Bronchial epithelial cell (primary cell): ENCODE measurements at regions not wholly inside any gene's neighbourhood (a gene's known extent, or its start where the extent isn't known, plus 50 kb on each side); places are given as distances from the start of the nearest gene placed in this dataset.

Source experiments
- DNase-seq: peaks from one replicate; pipeline ENCODE4 v3.0.0-alpha.2; 2010; ENCODE audit warnings: low read depth
- FAIRE-seq: peaks from 2 replicates; lab custom pipeline; 2011; peaks lifted over from hg19 to GRCh38; lab: Jason Lieb, UNC
- H3K27me3 ChIP-seq: 2 replicates; pipeline ENCODE4 v1.5.1; 2011; ENCODE audit warnings: low read length; ENCODE audit not compliant: control insufficient read depth, insufficient read depth
- H3K36me3 ChIP-seq: 2 replicates; pipeline ENCODE4 v1.5.1; 2011; ENCODE audit warnings: low read length; ENCODE audit not compliant: control insufficient read depth, insufficient read depth
- H3K4me3 ChIP-seq: 2 replicates; pipeline ENCODE4 v1.5.1; 2011; ENCODE audit warnings: mild to moderate bottlenecking, low read depth, low read length, control low read depth
- TF ChIP-seq, protein P1 (sequence below): IDR thresholded peaks from 2 replicates; pipeline ENCODE4 v1.5.1; 2011; ENCODE audit warnings: mild to moderate bottlenecking, moderate library complexity, low read length, control low read depth, inconsistent platforms; ENCODE audit not compliant: insufficient read depth, severe bottlenecking

DNA sequence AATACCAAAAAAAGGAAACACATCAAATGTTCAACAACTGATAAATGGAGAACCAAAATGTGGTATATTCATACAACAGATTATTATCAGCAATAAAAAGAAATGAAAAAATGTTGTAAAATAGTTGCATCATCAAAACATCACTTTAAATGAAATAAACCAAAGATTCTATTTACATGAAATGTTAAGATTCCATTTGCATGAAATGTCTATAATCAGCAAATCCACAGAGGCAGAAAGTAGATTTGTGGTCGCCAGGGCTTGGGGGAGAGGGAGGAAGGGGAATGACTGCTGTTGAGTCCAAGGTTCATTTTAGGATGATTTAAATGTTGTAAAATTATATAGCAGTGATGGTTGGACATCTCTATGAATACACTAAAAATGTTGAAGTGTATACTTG, 181.9 kb downstream of the RTP5 start:
- Histone ChIP-seq H3K36me3 (no peaks in the 10 kb centered on the region), H3K27me3 (no peaks in the 10 kb centered on the region), H3K4me3 (no peak overlapping the region)
- no peak for DNase-seq
- TF ChIP-seq, protein P1, sequence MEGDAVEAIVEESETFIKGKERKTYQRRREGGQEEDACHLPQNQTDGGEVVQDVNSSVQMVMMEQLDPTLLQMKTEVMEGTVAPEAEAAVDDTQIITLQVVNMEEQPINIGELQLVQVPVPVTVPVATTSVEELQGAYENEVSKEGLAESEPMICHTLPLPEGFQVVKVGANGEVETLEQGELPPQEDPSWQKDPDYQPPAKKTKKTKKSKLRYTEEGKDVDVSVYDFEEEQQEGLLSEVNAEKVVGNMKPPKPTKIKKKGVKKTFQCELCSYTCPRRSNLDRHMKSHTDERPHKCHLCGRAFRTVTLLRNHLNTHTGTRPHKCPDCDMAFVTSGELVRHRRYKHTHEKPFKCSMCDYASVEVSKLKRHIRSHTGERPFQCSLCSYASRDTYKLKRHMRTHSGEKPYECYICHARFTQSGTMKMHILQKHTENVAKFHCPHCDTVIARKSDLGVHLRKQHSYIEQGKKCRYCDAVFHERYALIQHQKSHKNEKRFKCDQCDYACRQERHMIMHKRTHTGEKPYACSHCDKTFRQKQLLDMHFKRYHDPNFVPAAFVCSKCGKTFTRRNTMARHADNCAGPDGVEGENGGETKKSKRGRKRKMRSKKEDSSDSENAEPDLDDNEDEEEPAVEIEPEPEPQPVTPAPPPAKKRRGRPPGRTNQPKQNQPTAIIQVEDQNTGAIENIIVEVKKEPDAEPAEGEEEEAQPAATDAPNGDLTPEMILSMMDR, result no peak
- no peak for FAIRE-seq

DNA sequence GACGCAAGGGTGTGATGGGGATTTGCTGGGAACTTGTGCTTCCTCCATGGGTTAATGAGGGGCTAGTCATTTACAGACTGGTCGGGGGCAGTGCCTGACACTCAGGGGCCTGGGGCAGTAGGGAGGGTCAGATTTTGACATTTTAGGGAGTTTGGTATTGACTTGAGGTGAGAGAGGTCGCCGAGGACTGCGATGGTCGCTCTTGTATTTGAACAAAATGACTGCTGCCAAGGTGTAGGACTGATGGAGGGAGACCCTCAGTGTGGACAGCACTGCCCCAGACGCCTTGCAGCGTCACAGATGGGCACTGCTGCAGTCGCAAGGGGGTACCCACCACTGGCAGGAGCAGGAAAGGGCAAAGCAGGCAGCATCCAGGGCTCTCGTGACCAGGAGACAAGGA, 182.9 kb downstream of the RTP5 start:
- Histone ChIP-seq H3K36me3 (no peaks in the 10 kb centered on the region), H3K27me3 (no peaks in the 10 kb centered on the region), H3K4me3 (no peak overlapping the region)
- TF ChIP-seq, protein P1, result no peak
- no peak for FAIRE-seq
- no peak for DNase-seq

DNA sequence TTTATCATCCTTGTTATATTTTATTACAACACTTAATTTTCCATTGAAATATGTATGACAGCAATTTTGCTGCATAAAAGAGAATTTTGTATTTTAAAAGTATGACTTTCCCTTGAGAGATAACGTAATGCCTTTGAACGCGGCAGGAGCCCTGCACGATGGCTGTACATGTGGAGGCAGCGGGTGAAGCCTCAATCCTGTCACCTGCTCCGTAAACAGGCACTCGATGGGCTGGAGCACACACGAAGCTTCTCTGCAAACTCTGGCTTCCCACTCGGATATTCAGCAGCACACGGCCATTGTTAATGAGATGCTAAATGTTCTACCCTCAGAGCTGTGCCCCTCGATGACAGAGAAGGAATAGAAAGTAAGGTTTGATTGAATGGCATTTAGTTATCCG, 184.4 kb downstream of the RTP5 start:
- FAIRE-seq, result no peak
- no peaks in the 10 kb centered on the region for H3K36me3 ChIP-seq
- no peak overlapping the region for H3K4me3 ChIP-seq
- TF ChIP-seq, protein P1, result no peak
- H3K27me3 ChIP-seq, result no peaks in the 10 kb centered on the region
- no peak for DNase-seq

DNA sequence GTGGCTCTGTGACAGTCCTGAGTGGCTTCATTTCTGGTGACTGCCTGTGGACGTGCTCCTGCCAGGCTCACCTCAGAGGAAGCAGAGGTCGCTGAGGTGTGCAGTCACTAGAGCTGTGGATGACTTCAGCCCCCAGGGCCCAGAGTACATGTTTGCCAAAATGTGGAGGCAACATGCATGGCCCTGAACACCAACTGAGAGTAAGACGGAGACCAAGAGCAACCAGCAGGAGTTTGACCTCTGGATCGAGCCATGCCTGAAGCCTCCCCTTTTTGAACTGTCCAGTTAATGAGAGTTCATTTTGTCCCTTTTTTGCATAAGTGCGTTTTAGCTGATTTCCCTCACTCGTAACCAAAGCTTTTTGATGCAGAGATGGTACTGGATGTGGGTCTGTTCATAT, 184.9 kb downstream of the RTP5 start:
- no peaks in the 10 kb centered on the region for H3K27me3 ChIP-seq
- H3K4me3 ChIP-seq, result no peak overlapping the region
- no peak for FAIRE-seq
- H3K36me3 ChIP-seq, result no peaks in the 10 kb centered on the region
- TF ChIP-seq, protein P1, result no peak
- no peak for DNase-seq

DNA sequence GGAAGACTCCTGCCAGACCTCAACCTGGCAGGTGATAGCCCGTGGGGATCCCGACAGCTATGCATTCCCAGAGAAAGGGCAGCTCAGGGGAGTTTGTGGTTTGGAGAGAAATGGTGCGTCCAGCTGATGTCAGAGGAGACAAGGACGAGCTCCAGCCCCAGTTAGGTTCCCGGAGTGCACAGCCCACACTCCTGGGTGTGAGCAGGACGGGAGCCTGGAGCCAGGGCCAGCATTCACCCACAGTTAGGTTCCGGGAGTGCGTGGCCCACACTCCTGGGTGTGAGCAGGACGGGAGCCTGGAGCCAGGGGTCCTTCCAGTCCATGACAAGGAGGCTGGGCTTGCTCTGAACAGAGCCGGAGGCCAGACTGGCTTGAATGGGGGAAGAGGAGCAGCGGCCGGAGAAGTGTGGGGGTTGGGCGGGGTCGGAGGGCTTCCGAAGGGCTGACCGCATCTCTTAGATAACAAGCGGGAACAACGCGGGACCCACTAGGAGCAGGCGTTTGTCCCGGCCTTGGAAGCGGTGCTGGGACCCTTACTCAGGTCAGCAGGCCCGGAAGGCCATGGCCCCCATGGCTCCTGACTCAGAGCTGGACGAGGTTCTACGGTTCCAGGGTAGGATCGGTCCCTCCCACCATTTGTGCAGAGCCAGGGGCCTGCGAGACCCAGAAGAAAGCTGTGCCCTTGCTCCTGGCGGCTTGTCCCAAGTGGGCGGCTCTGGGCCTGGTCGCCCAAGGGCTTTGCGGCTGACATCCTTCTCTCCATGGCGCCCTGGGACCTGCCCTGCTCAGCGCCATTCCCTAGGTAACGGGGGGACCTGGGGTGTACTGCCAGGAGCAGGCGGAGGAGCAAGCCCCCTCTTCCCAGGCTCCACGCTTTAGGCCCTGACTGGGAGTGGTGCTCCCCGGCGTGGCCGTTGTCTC, 185.6 kb downstream of the RTP5 start:
- TF ChIP-seq, protein P1, result no peak
- FAIRE-seq (no peak), DNase-seq (no peak)
- H3K27me3 ChIP-seq, result no peaks in the 10 kb centered on the region
- H3K4me3 ChIP-seq, result no peak overlapping the region
- no peaks in the 10 kb centered on the region for H3K36me3 ChIP-seq
